Dendritic cell treated with granulocyte-macrophage colony-stimulating factor and Interleukin-4, amounts not matched to agents 40 ng/mL and 50 ng/mL, for 4 days (primary cell): ENCODE measurements at regions not wholly inside any gene's neighbourhood (a gene's known extent, or its start where the extent isn't known, plus 50 kb on each side); places are given as distances from the start of the nearest gene placed in this dataset.

Experiments
- H3K27ac Mint-ChIP-seq: one replicate; pipeline ENCODE4 v1.8.0; 2022; ENCODE audit warnings: mild to moderate bottlenecking, mixed read lengths
- H3K27me3 Mint-ChIP-seq: one replicate; pipeline ENCODE4 v1.8.0; 2022; ENCODE audit warnings: mild to moderate bottlenecking, mixed read lengths
- H3K36me3 Mint-ChIP-seq: one replicate; pipeline ENCODE4 v1.8.0; 2022; ENCODE audit warnings: low read depth, mixed read lengths
- H3K4me1 Mint-ChIP-seq: one replicate; pipeline ENCODE4 v1.8.0; 2022; ENCODE audit warnings: low read depth, mixed read lengths
- H3K4me3 Mint-ChIP-seq: one replicate; pipeline ENCODE4 v1.8.0; 2022; ENCODE audit warnings: mild to moderate bottlenecking, moderate library complexity, mixed read lengths
- H3K9me3 Mint-ChIP-seq: one replicate; pipeline ENCODE4 v1.8.0; 2022; ENCODE audit warnings: mixed read lengths
- intact Hi-C: fragments of 100-400 bp; cut with micrococcal nuclease; formaldehyde crosslinking; loops from one replicate; pipeline ENCODE4 v1.15.0; 2022

GRCh38 chr6:48233063-48233462 lies 122.1 kb upstream of the PTCHD4 start:
- H3K27me3 Mint-ChIP-seq = no peaks in the 10 kb centered on the region
- no peak overlapping the region for H3K27ac Mint-ChIP-seq
- H3K4me3 Mint-ChIP-seq = no peak overlapping the region
- no peaks in the 10 kb centered on the region for H3K4me1 Mint-ChIP-seq
- H3K36me3 Mint-ChIP-seq = no peaks in the 10 kb centered on the region
- intact Hi-C loops = no loop called here
- H3K9me3 Mint-ChIP-seq = peaks cover 46% of the 10 kb centered on the region

GRCh38 chr6:48229841-48230240 lies 118.8 kb upstream of the PTCHD4 start:
- Mint-ChIP-seq H3K9me3 (peaks cover 15% of the 10 kb centered on the region), H3K4me3 (no peak overlapping the region), H3K36me3 (no peaks in the 10 kb centered on the region), H3K27ac (no peak overlapping the region), H3K4me1 (no peaks in the 10 kb centered on the region), H3K27me3 (no peaks in the 10 kb centered on the region)
- intact Hi-C loops = no loop called here

GRCh38 chr6:48222241-48222640 lies 111.2 kb upstream of the PTCHD4 start:
- Mint-ChIP-seq H3K4me1 (no peaks in the 10 kb centered on the region), H3K27me3 (no peaks in the 10 kb centered on the region), H3K36me3 (no peaks in the 10 kb centered on the region), H3K4me3 (no peak overlapping the region), H3K9me3 (peaks cover 21% of the 10 kb centered on the region), H3K27ac (no peak overlapping the region)
- intact Hi-C loops = no loop called here

GRCh38 chr6:48213076-48213788 lies 102.2 kb upstream of the PTCHD4 start:
- Mint-ChIP-seq H3K4me3 (no peak overlapping the region), H3K27me3 (no peaks in the 10 kb centered on the region), H3K36me3 (no peaks in the 10 kb centered on the region), H3K9me3 (peaks cover 49% of the 10 kb centered on the region), H3K4me1 (no peaks in the 10 kb centered on the region), H3K27ac (no peak overlapping the region)
- intact Hi-C loops = no loop called here

- H3K4me3 Mint-ChIP-seq = no peak overlapping the region
- peaks cover 42% of the 10 kb centered on the region for H3K9me3 Mint-ChIP-seq
- H3K36me3 Mint-ChIP-seq = no peaks in the 10 kb centered on the region
- intact Hi-C loops = no loop called here
- no peak overlapping the region for H3K27ac Mint-ChIP-seq
- no peaks in the 10 kb centered on the region for H3K27me3 Mint-ChIP-seq
- H3K4me1 Mint-ChIP-seq = no peaks in the 10 kb centered on the region
Measured at GRCh38 chr6:48212501-48212900, 101.5 kb upstream of the PTCHD4 start.

DNA sequence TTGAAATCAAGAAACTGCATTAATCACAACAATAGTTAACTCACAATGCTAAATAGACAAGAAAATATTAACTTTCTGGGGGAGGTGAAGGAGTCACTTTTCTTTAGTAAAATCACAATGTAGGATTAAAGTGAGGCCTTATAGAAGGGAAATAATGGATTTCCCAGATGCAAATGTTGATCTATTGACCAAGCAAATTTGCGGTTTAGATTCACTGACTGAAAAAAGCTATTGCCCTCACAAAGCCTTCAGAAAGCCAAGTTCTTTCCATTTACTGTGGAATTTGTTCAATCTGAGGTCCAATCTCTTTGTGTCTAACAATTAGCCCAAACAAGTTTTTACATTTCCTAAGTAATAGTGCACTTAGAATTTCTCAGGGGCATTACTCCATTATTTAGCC lies 95.1 kb upstream of the PTCHD4 start:
- no peak overlapping the region for H3K4me3 Mint-ChIP-seq
- no peaks in the 10 kb centered on the region for H3K27me3 Mint-ChIP-seq
- H3K27ac Mint-ChIP-seq = no peak overlapping the region
- peaks cover 21% of the 10 kb centered on the region for H3K9me3 Mint-ChIP-seq
- no peaks in the 10 kb centered on the region for H3K36me3 Mint-ChIP-seq
- no peaks in the 10 kb centered on the region for H3K4me1 Mint-ChIP-seq
- intact Hi-C loops = no loop called here

DNA sequence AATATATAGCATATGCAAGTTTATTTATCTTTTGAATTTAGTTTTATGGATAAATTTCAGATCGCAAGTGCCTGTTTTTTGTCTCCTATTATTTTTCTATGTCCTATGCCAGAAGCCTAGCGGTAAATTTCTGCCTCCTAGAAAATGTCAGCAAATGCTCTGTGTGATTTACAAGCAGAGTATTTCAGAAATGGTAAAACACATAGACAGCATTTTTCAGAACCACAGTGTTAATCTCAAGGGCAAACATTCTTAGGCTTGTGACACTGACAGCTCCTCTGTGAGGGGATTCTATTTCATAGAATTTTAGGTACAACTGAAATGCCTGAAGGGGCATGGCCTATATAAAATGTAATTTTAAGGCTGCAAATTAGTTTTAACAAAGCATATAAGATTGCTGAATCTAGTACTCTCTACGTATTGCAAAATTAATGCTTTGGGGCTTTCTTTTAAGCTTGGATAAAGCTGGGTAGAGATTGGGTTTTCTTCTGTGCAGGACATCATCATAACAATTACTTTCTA lies 89.9 kb upstream of the PTCHD4 start:
- no peaks in the 10 kb centered on the region for H3K27me3 Mint-ChIP-seq
- no peaks in the 10 kb centered on the region for H3K36me3 Mint-ChIP-seq
- H3K9me3 Mint-ChIP-seq = peaks cover 21% of the 10 kb centered on the region
- intact Hi-C loops = no loop called here
- H3K4me1 Mint-ChIP-seq = no peaks in the 10 kb centered on the region
- no peak overlapping the region for H3K27ac Mint-ChIP-seq
- no peak overlapping the region for H3K4me3 Mint-ChIP-seq

- Mint-ChIP-seq H3K27ac (no peak overlapping the region), H3K27me3 (no peaks in the 10 kb centered on the region), H3K9me3 (peaks cover 21% of the 10 kb centered on the region), H3K36me3 (no peaks in the 10 kb centered on the region), H3K4me3 (no peak overlapping the region), H3K4me1 (no peaks in the 10 kb centered on the region)
- intact Hi-C loops = no loop called here
Measured at GRCh38 chr6:48199499-48199898, 88.5 kb upstream of the PTCHD4 start.

DNA sequence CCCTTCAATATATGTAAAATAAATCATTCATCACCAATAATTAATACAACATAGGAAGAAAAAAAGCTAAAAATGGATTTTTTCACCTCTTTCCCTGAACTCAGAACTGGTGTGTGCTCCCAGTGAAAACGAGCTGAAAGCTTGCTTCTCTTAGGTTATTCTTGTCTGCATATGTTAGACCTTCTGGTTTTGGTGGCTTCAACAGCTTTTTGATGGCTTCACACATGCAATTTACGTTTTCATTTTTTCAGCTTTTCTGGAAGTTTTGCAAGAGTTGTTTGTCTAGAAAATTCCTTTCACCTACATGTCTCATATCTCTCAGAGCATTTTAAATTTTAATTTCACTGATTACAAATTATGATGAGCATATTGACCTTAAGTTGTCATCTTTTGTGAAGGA lies 86.9 kb upstream of the PTCHD4 start:
- Mint-ChIP-seq H3K27me3 (no peaks in the 10 kb centered on the region), H3K4me1 (no peaks in the 10 kb centered on the region), H3K36me3 (no peaks in the 10 kb centered on the region), H3K27ac (no peak overlapping the region), H3K9me3 (peaks cover 12% of the 10 kb centered on the region), H3K4me3 (no peak overlapping the region)
- intact Hi-C loops = no loop called here

DNA sequence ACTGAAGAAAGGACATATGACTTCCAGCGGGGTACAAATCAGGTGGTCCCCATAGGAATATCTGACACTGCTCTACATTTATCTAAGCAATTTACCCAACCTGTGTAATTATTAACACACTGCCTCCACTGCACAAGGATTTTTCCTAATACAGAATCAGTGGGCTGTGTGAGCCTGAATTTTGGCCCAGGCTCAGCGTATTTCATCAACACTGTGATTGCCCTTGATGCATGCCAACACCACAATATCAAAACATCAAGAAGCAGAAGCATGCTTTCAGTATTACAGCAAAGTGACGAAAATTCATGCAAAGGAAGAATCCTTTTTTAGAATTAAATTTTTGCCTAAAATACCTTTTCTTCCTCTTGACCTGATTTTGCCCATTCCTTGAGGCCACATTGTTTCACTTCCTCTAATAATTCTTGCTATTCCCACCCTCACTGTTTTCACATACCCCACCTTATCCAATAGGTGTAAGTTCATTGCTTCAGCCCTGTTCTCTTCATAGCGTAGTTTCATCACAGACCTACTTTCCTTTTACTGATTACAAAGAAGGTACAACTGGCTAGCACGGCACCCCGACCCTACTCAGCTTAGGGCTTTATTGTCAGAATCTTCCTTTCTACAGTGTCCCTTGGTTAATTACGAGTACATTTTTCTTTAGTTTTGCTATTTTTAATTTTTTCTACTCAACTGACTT lies 83.7 kb upstream of the PTCHD4 start:
- Mint-ChIP-seq H3K9me3 (no peaks in the 10 kb centered on the region), H3K4me3 (no peak overlapping the region), H3K27me3 (no peaks in the 10 kb centered on the region), H3K4me1 (no peaks in the 10 kb centered on the region), H3K27ac (no peak overlapping the region), H3K36me3 (no peaks in the 10 kb centered on the region)
- intact Hi-C loops = no loop called here

GRCh38 chr6:48188158-48188557 lies 77.2 kb upstream of the PTCHD4 start:
- no peaks in the 10 kb centered on the region for H3K9me3 Mint-ChIP-seq
- H3K27ac Mint-ChIP-seq = no peak overlapping the region
- no peaks in the 10 kb centered on the region for H3K27me3 Mint-ChIP-seq
- no peak overlapping the region for H3K4me3 Mint-ChIP-seq
- no peaks in the 10 kb centered on the region for H3K4me1 Mint-ChIP-seq
- intact Hi-C loops = no loop called here
- H3K36me3 Mint-ChIP-seq = no peaks in the 10 kb centered on the region

DNA sequence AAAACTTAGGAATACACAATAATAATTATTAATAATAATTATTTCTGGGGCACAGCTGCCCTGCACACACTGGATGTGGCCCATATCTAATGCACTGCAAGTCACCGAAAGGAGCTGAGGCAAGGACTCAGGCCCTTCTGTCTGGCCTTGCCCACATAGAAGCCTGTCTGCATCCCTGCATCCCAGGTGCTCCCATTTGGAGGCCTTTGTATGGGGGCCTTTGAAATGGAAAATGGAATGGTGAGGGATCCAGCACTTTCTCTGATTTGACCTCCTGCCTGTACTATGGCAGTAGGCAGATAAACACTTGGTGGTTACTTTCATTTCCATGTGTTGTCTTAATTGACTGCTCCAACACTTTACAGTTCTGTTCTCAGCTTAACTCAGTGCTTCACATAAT lies 75.7 kb upstream of the PTCHD4 start:
- intact Hi-C loops = no loop called here
- H3K27me3 Mint-ChIP-seq = no peaks in the 10 kb centered on the region
- H3K36me3 Mint-ChIP-seq = no peaks in the 10 kb centered on the region
- H3K4me1 Mint-ChIP-seq = no peaks in the 10 kb centered on the region
- H3K4me3 Mint-ChIP-seq = no peak overlapping the region
- H3K27ac Mint-ChIP-seq = no peak overlapping the region
- no peaks in the 10 kb centered on the region for H3K9me3 Mint-ChIP-seq

DNA sequence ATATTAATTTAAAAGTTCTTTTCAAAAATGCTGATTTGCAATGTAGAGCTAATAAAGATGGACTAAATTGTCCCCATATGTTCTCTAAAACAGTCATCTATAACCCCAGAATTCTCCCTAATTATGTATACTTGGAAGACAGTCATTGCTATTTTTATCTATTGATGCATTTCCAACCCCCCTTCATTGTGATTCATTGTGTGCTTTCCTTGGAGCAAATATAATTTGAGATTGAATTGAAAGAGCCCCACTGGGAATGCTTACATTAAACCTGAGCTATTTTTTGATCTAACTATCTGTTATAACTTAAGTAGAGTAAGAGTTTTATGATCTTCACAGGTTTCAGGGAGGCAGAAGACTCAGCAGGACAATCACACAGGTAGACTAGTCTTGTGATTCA lies 73.7 kb upstream of the PTCHD4 start:
- no peak overlapping the region for H3K27ac Mint-ChIP-seq
- no peaks in the 10 kb centered on the region for H3K27me3 Mint-ChIP-seq
- no peaks in the 10 kb centered on the region for H3K36me3 Mint-ChIP-seq
- no peak overlapping the region for H3K4me3 Mint-ChIP-seq
- intact Hi-C loops = no loop called here
- H3K9me3 Mint-ChIP-seq = no peaks in the 10 kb centered on the region
- no peaks in the 10 kb centered on the region for H3K4me1 Mint-ChIP-seq

DNA sequence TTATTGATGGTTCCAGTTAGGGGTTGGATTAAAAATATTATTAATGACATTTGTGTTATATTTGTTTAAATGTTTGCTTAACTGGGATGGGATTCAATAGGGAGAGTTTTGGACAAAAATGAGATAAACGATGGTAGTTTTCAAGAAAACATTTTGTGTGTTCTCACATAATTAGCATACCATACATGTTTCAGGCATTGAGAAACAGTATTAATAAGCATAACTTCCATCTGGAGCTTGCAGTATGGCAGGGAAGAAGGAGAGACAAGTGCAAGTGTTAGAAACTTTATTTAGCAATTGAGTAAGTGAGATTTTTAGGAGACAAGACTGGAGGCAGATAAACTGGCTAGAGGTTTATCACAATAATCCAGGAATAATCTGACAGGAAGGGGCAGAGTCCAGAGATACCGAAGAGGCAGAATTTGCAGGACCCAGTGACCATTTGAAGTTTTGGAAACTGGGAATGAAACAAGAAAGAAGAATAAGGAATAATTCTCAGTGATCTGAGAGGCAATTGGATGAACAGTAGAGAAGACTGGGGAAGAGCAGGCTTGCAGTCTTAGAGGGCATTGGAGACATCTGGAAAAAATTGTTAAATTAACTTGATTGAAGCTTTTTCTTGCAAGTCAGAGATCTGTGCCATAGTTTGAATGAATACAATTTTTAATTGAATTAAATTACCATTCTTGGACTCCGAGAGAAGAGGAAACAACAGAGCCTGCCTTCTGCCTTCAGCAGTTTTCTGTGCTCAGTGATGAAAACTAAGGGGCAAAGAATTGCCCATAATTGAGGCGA lies 73.0 kb upstream of the PTCHD4 start:
- H3K27me3 Mint-ChIP-seq = no peaks in the 10 kb centered on the region
- no peak overlapping the region for H3K27ac Mint-ChIP-seq
- H3K4me1 Mint-ChIP-seq = no peaks in the 10 kb centered on the region
- no peak overlapping the region for H3K4me3 Mint-ChIP-seq
- intact Hi-C loops = no loop called here
- H3K9me3 Mint-ChIP-seq = no peaks in the 10 kb centered on the region
- no peaks in the 10 kb centered on the region for H3K36me3 Mint-ChIP-seq
